IMR-90 (cell line): ENCODE measurements at regions not wholly inside any gene's neighbourhood (a gene's known extent, or its start where the extent isn't known, plus 50 kb on each side); places are given as distances from the start of the nearest gene placed in this dataset.

Experiments used
- ATAC-seq: fragments of 200-7000 bp; cut with Tn5 transposase; 2 replicates; pipeline ENCODE4 v1.9.1; 2020; ENCODE audit warnings: low read depth, mild to moderate bottlenecking, moderate library complexity
- BruUV-seq: library from RNA; stranded (reverse); fragments of 400-500 nt; replicated peaks from 2 replicates; lab custom pipeline; 2021; lab: Mats Ljungman, UMichigan
- CTCF ChIA-PET: fragments of 300-600 bp; formaldehyde crosslinking; extraction: SDS; loops from one replicate; lab custom pipeline; 2021; ENCODE audit warnings: antibody characterized with exemption; lab: Yijun Ruan, JAX
- POLR2A ChIA-PET: fragments of 300-600 bp; sonication (Branson Sonifier 250); formaldehyde crosslinking; loops from one replicate; lab custom pipeline; 2022; ENCODE audit warnings: antibody characterized with exemption; ENCODE audit not compliant: unreplicated experiment; lab: Charles Lee
- DNase-seq: peaks from one replicate; pipeline ENCODE4 v3.0.0; 2013
- H2AFZ ChIP-seq: replicated peaks from 2 replicates; pipeline ENCODE3; 2013; ENCODE audit warnings: low read length, mild to moderate bottlenecking; ENCODE audit not compliant: poor library complexity
- H2AK5ac ChIP-seq: 2 replicates; pipeline ENCODE4 v1.6.1; 2013; ENCODE audit warnings: low read depth, low read length, inconsistent platforms
- H2AK9ac ChIP-seq: replicated peaks from 2 replicates; pipeline ENCODE3; 2013; ENCODE audit warnings: mild to moderate bottlenecking, low read depth, low read length, moderate library complexity; ENCODE audit not compliant: poor library complexity
- H2BK120ac ChIP-seq: 2 replicates; pipeline ENCODE4 v1.6.1; 2013; ENCODE audit warnings: low read depth, low read length, inconsistent platforms
- H2BK15ac ChIP-seq: 3 replicates; pipeline ENCODE4 v1.6.1; 2013; ENCODE audit warnings: low read depth, low read length, inconsistent platforms
- H2BK20ac ChIP-seq: 2 replicates; pipeline ENCODE4 v1.6.1; 2013; ENCODE audit warnings: low read depth, mild to moderate bottlenecking, inconsistent platforms, low read length, moderate library complexity
- H2BK5ac ChIP-seq: 2 replicates; pipeline ENCODE4 v1.6.1; 2013; ENCODE audit warnings: mild to moderate bottlenecking, low read depth, low read length, inconsistent platforms; ENCODE audit not compliant: poor library complexity, severe bottlenecking
- H3K14ac ChIP-seq: replicated peaks from 2 replicates; pipeline ENCODE4 v1.6.1; 2013; ENCODE audit warnings: low read depth, low read length, inconsistent platforms
- H3K18ac ChIP-seq: 2 replicates; pipeline ENCODE4 v1.6.1; 2013; ENCODE audit warnings: low read depth, low read length, control low read depth
- H3K23ac ChIP-seq: 2 replicates; pipeline ENCODE4 v1.6.1; 2013; ENCODE audit warnings: low read depth, low read length, inconsistent platforms
- H3K27ac ChIP-seq: 2 replicates; pipeline ENCODE4 v1.5.1; 2013; ENCODE audit warnings: mild to moderate bottlenecking, control low read depth, low read length; ENCODE audit not compliant: insufficient read depth
- H3K27me3 ChIP-seq: 2 replicates; pipeline ENCODE4 v1.6.1; 2013; ENCODE audit warnings: low read length; ENCODE audit not compliant: control insufficient read depth, insufficient read depth
- H3K36me3 ChIP-seq: 2 replicates; pipeline ENCODE4 v1.6.1; 2013; ENCODE audit warnings: low read length, mixed read lengths; ENCODE audit not compliant: control insufficient read depth, insufficient read depth
- H3K4ac ChIP-seq: 2 replicates; pipeline ENCODE4 v1.6.1; 2013; ENCODE audit warnings: low read depth, low read length, inconsistent platforms
- H3K4me1 ChIP-seq: 2 replicates; pipeline ENCODE4 v1.6.1; 2013; ENCODE audit warnings: low read length, mixed read lengths; ENCODE audit not compliant: control insufficient read depth, insufficient read depth
- H3K4me2 ChIP-seq: 2 replicates; pipeline ENCODE4 v1.6.1; 2013; ENCODE audit warnings: low read depth, mild to moderate bottlenecking, control low read depth, low read length, moderate library complexity
- H3K4me3 ChIP-seq: 2 replicates; pipeline ENCODE4 v1.5.1; 2013; ENCODE audit warnings: low read depth, mild to moderate bottlenecking, control low read depth, low read length, moderate library complexity; ENCODE audit not compliant: insufficient read depth
- H3K56ac ChIP-seq: 2 replicates; pipeline ENCODE4 v1.6.1; 2013; ENCODE audit warnings: low read length, inconsistent platforms; ENCODE audit not compliant: insufficient read depth; ENCODE audit errors: extremely low read depth
- H3K79me1 ChIP-seq, 2 experiments: 2 replicates each; pipeline ENCODE4 v1.6.1; 2013; ENCODE audit warnings: low read length in 2 of 2, inconsistent platforms in 1 of 2, low read depth in 1 of 2
- H3K9ac ChIP-seq: 2 replicates; pipeline ENCODE4 v1.6.1; 2013; ENCODE audit warnings: low read depth, low read length, control low read depth
- H3K9me1 ChIP-seq: 2 replicates; pipeline ENCODE4 v1.6.1; 2013; ENCODE audit warnings: low read length, inconsistent platforms; ENCODE audit not compliant: insufficient read depth
- H3K9me3 ChIP-seq: 2 replicates; pipeline ENCODE4 v1.6.1; 2013; ENCODE audit warnings: low read length; ENCODE audit not compliant: control insufficient read depth, insufficient read depth
- H4K20me1 ChIP-seq: 2 replicates; pipeline ENCODE4 v1.6.1; 2013; ENCODE audit warnings: low read length, inconsistent platforms; ENCODE audit not compliant: insufficient read depth
- H4K5ac ChIP-seq: 2 replicates; pipeline ENCODE4 v1.6.1; 2013; ENCODE audit warnings: mild to moderate bottlenecking, low read depth, low read length, control low read depth
- H4K8ac ChIP-seq, 2 experiments: 2 replicates each; pipeline ENCODE4 v1.6.1; 2013; ENCODE audit warnings: low read depth in 2 of 2, low read length in 2 of 2, control low read depth in 1 of 2, inconsistent platforms in 1 of 2
- H4K91ac ChIP-seq: 2 replicates; pipeline ENCODE4 v1.6.1; 2013; ENCODE audit warnings: low read depth, low read length, inconsistent platforms; ENCODE audit not compliant: insufficient read depth
- BHLHE40 ChIP-seq: fragments of 150-350 bp; IDR thresholded peaks from 2 replicates; pipeline ENCODE4 v1.6.1; 2016; ENCODE audit warnings: mild to moderate bottlenecking, low read depth, low read length
- CEBPB ChIP-seq: IDR thresholded peaks from 2 replicates; pipeline ENCODE4 v1.6.1; 2012; ENCODE audit warnings: low read depth, low read length, improper control_type of control experiment
- CHD1 ChIP-seq: IDR thresholded peaks from 2 replicates; pipeline ENCODE4 v1.6.1; 2012; ENCODE audit warnings: low read depth, low read length, improper control_type of control experiment
- CTCF ChIP-seq: conservative IDR thresholded peaks from 2 replicates; pipeline ENCODE4 v1.5.1; 2012; ENCODE audit warnings: mild to moderate bottlenecking, low read depth, low read length, improper control_type of control experiment
- ELK1 ChIP-seq: fragments of 150-350 bp; IDR thresholded peaks from 2 replicates; pipeline ENCODE4 v1.6.1; 2016; ENCODE audit warnings: low read depth, mild to moderate bottlenecking, low read length, moderate library complexity, borderline replicate concordance
- FOS ChIP-seq: fragments of 150-350 bp; IDR thresholded peaks from 2 replicates; pipeline ENCODE4 v1.6.1; 2016; ENCODE audit warnings: low read depth, low read length
- MAFK ChIP-seq: IDR thresholded peaks from 2 replicates; pipeline ENCODE4 v1.6.1; 2012; ENCODE audit warnings: low read depth, low read length, improper control_type of control experiment
- MAZ ChIP-seq: IDR thresholded peaks from 2 replicates; pipeline ENCODE4 v1.6.1; 2012; ENCODE audit warnings: low read depth, mild to moderate bottlenecking, low read length, improper control_type of control experiment, moderate library complexity, borderline replicate concordance
- MXI1 ChIP-seq: IDR thresholded peaks from 2 replicates; pipeline ENCODE4 v1.6.1; 2012; ENCODE audit warnings: low read depth, mild to moderate bottlenecking, low read length, moderate library complexity, borderline replicate concordance
- NFE2L2 ChIP-seq: fragments of 150-350 bp; IDR thresholded peaks from 2 replicates; pipeline ENCODE4 v1.6.1; 2016; ENCODE audit warnings: low read depth, mild to moderate bottlenecking, low read length
- POLR2A ChIP-seq: IDR thresholded peaks from 2 replicates; pipeline ENCODE4 v1.6.1; 2012; ENCODE audit warnings: mild to moderate bottlenecking, low read depth, low read length
- RAD21 ChIP-seq: IDR thresholded peaks from 2 replicates; pipeline ENCODE4 v1.6.1; 2012; ENCODE audit warnings: low read length, improper control_type of control experiment
- RCOR1 ChIP-seq: IDR thresholded peaks from 2 replicates; pipeline ENCODE4 v1.6.1; 2012; ENCODE audit warnings: mild to moderate bottlenecking, low read length, improper control_type of control experiment; ENCODE audit not compliant: insufficient replicate concordance
- RFX5 ChIP-seq: IDR thresholded peaks from 2 replicates; pipeline ENCODE4 v1.8.0; 2012; ENCODE audit warnings: low read depth, mild to moderate bottlenecking, low read length, moderate library complexity
- SMC3 ChIP-seq: fragments of 150-350 bp; IDR thresholded peaks from 2 replicates; pipeline ENCODE4 v1.6.1; 2016; ENCODE audit warnings: low read depth, mild to moderate bottlenecking, antibody characterized with exemption, low read length, moderate library complexity
- USF2 ChIP-seq: fragments of 150-350 bp; IDR thresholded peaks from 2 replicates; pipeline ENCODE4 v1.6.1; 2017; ENCODE audit warnings: mild to moderate bottlenecking, antibody characterized with exemption, low read length, low read depth
- WGBS, 2 experiments: methylation state at CpG; one replicate each; pipeline versions ENCODE4 v1.1.5 to v1.1.7; 2013; ENCODE audit warnings: missing lambda C conversion rate in 2 of 2; ENCODE audit not compliant: insufficient read length in 1 of 2; ENCODE audit errors: extremely low coverage in 2 of 2; 5-methylcytosine and 5-hydroxymethylcytosine counted together
- dilution Hi-C: fragments of 300-500 bp; cut with HindIII; formaldehyde crosslinking; loops from one replicate; pipeline ENCODE4 v1.14.3; 2018; ENCODE audit warnings: low sequenced_read_pairs; ENCODE audit not compliant: unreplicated experiment
- in situ Hi-C: fragments of 300-500 bp; cut with MboI; formaldehyde crosslinking; loops from 3 replicates; pipeline ENCODE4 v1.14.3; 2019; ENCODE audit warnings: low sequenced_read_pairs, inconsistent platforms, mixed read lengths
- intact Hi-C: fragments of 100-400 bp; cut with micrococcal nuclease; formaldehyde crosslinking; loops from 2 replicates; pipeline ENCODE4 v1.10.0; 2022

GRCh38 chr20:54843431-54843830, 368.0 kb downstream of the DOK5 start:
- BruUV-seq: no TSS peak
- ATAC-seq: no peak
- intact Hi-C loops: no loop called here
- Histone ChIP-seq H4K91ac (no peak overlapping the region), H3K79me1 (no peaks in the 10 kb centered on the region), H3K4me3 (no peak overlapping the region), H3K18ac (no peak overlapping the region), H3K4me1 (no peaks in the 10 kb centered on the region), H4K20me1 (no peaks in the 10 kb centered on the region), H2AFZ (no peak overlapping the region), H3K23ac (no peak overlapping the region), H4K5ac (no peak overlapping the region), H3K9me1 (no peaks in the 10 kb centered on the region), H3K27me3 (no peaks in the 10 kb centered on the region), H2BK15ac (no peak overlapping the region), H4K8ac (no peak overlapping the region), H3K56ac (no peak overlapping the region), H3K4ac (no peak overlapping the region), H3K9me3 (peaks cover 10% of the 10 kb centered on the region), H2AK5ac (no peak overlapping the region), H3K27ac (no peak overlapping the region), H2AK9ac (no peak overlapping the region), H2BK120ac (no peak overlapping the region), H3K9ac (no peak overlapping the region), H3K4me2 (no peak overlapping the region), H3K14ac (no peak overlapping the region), H2BK20ac (no peak overlapping the region), H3K36me3 (no peaks in the 10 kb centered on the region), H2BK5ac (no peak overlapping the region)
- TF ChIP-seq POLR2A (no peak), CTCF (no peak), FOS (no peak), CEBPB (no peak), MAZ (no peak), SMC3 (no peak), NFE2L2 (no peak), RFX5 (no peak), CHD1 (no peak), MXI1 (no peak), USF2 (no peak), RAD21 (no peak), BHLHE40 (no peak), MAFK (no peak), ELK1 (no peak), RCOR1 (no peak)
- DNase-seq: no peak
- dilution Hi-C loops: no loop called here
- WGBS, 2 experiments: no CpG with 5 or more reads among the region's 1 CpG
- in situ Hi-C loops: no loop called here
- CTCF ChIA-PET: no interaction called here
- POLR2A ChIA-PET: no interaction called here
